Caki2 (cell line): ENCODE measurements at regions not wholly inside any gene's neighbourhood (a gene's known extent, or its start where the extent isn't known, plus 50 kb on each side); places are given as distances from the start of the nearest gene placed in this dataset.
A peak's percentile ranks its signal among the peaks of the same experiment; 100 is the strongest.

Source experiments
- DNase-seq: peaks from one replicate; pipeline ENCODE4 v3.0.0-alpha.2; 2015; ENCODE audit warnings: low read depth
- in situ Hi-C: cut with HindIII; loops from 2 replicates; pipeline ENCODE4 v1.10.0; 2016; ENCODE audit warnings: low sequenced_read_pairs, low pct_unique_long_range_greater_than_20kb, mixed read lengths

- in situ Hi-C loops = no loop called here
- DNase-seq = no peak
These were observed 50.6 kb downstream of the SLIT2 start for GRCh38 chr4:20302336-20302735.

- in situ Hi-C loops = no loop called here
These were observed 54.3 kb downstream of the SLIT2 start for GRCh38 chr4:20305976-20306375.

GRCh38 chr4:20311856-20312255 lies 60.2 kb downstream of the SLIT2 start:
- in situ Hi-C loops = no loop called here
- no peak for DNase-seq

More at GRCh38 chr4:20305976-20306375, 54.3 kb downstream of the SLIT2 start:
- peak; percentile 25 for DNase-seq

GRCh38 chr4:20313237-20314030 lies 61.7 kb downstream of the SLIT2 start:
- no peak for DNase-seq
- in situ Hi-C loops = no loop called here

GRCh38 chr4:20317424-20317985 lies 65.8 kb downstream of the SLIT2 start:
- no peak for DNase-seq
- in situ Hi-C loops = no loop called here

GRCh38 chr4:20318001-20318908 lies 66.5 kb downstream of the SLIT2 start:
- no peak for DNase-seq
- in situ Hi-C loops = no loop called here

- DNase-seq = no peak
- in situ Hi-C loops = no loop called here
These were observed 67.2 kb downstream of the SLIT2 start for GRCh38 chr4:20318909-20319277.

GRCh38 chr4:20319825-20320612 lies 68.3 kb downstream of the SLIT2 start:
- DNase-seq = no peak
- in situ Hi-C loops = no loop called here

- in situ Hi-C loops = no loop called here
- DNase-seq = no peak
These were observed 72.3 kb downstream of the SLIT2 start for GRCh38 chr4:20323991-20324390.

GRCh38 chr4:20326460-20326859 lies 74.8 kb downstream of the SLIT2 start:
- in situ Hi-C loops = no loop called here
- DNase-seq = no peak

GRCh38 chr4:20326977-20327376 lies 75.3 kb downstream of the SLIT2 start:
- in situ Hi-C loops = no loop called here
- no peak for DNase-seq

- in situ Hi-C loops = no loop called here
- DNase-seq = no peak
These were observed 76.1 kb downstream of the SLIT2 start for GRCh38 chr4:20327808-20328207.

GRCh38 chr4:20331642-20332041 lies 79.9 kb downstream of the SLIT2 start:
- DNase-seq = no peak

GRCh38 chr4:20333141-20333715 lies 81.5 kb downstream of the SLIT2 start:
- no peak for DNase-seq
- in situ Hi-C loops = no loop called here

More at GRCh38 chr4:20331642-20332041, 79.9 kb downstream of the SLIT2 start:
- in situ Hi-C loops = no loop called here

GRCh38 chr4:20337261-20337664 lies 85.6 kb downstream of the SLIT2 start:
- DNase-seq = no peak
- in situ Hi-C loops = no loop called here

GRCh38 chr4:20338841-20339240 lies 87.1 kb downstream of the SLIT2 start:
- in situ Hi-C loops = no loop called here

GRCh38 chr4:20341134-20341738 lies 89.5 kb downstream of the SLIT2 start:
- DNase-seq = peak; percentile 64
- in situ Hi-C loops = no loop called here

More at GRCh38 chr4:20338841-20339240, 87.1 kb downstream of the SLIT2 start:
- no peak for DNase-seq

- in situ Hi-C loops = no loop called here
- no peak for DNase-seq
These were observed 95.8 kb downstream of the SLIT2 start for GRCh38 chr4:20347531-20347930.
